ENCODE measurements at regions not wholly inside any gene's neighbourhood (a gene's known extent, or its start where the extent isn't known, plus 50 kb on each side); places are given as distances from the start of the nearest gene placed in this dataset.
"Not testable (repeated sequence)": the region's sequence is repeated elsewhere in the genome, so short reads cannot be mapped to it uniquely, and the experiment has no call there.

DNA sequence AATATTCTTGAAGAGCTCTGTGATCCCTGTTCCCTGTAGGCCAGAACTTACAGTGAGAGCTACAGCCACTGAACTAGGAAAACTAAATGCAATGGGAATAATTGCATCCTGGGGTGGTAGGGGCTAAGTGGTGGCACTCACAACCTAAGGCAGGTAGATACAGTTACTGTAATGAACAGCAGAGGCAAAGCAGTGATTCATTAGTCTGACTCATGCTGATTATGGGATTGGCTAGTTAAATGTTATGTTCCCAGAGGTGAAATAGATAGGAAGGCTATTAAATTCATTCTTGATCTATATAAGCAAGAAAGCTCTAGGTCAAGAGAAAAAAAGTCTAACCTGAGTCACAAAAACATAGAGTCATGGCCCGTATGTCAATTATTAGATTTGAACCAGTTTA is 173.1 kb upstream of the MALRD1 start:
- no peak for DNase-seq

DNA sequence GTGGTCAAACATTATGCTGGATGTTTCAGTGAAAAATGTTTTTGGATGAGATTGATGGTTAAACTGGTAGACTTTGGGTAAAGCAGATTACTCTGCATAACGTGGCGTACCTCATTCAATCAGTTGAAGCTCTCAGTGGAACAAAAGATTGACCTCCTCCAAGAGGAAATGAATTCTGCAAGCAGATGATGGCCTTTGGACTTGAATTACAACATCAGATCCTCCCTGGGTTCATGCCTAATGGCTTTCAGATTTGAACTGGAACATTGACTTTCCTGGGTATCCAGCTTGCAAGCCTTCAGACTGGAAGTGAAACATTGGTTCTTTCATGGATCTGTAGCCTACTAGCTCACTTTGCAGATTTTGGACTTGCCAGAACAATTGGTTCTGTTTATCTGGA is 169.3 kb upstream of the MALRD1 start:
- no peak for DNase-seq

DNA sequence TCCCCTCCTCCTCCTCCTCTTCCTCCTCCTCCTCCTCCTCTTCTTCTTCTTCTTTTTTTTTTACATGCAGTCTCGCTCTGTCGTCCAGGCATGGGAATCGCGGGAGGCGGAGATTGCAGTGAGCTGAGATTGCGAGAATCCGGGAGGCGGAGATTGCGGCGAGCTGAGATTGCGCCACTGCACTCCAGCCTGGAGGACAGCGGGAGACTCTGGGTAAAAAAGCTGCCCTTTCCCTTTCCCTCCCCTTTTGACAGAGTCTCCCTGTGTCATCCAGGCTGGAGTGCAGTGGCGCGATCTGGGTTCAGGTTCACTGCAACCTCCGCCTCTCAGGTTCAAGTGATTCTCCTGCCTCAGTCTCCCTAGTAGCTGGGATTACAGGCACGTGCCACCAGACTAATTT is 168.1 kb upstream of the MALRD1 start:
- no peak for DNase-seq

DNA sequence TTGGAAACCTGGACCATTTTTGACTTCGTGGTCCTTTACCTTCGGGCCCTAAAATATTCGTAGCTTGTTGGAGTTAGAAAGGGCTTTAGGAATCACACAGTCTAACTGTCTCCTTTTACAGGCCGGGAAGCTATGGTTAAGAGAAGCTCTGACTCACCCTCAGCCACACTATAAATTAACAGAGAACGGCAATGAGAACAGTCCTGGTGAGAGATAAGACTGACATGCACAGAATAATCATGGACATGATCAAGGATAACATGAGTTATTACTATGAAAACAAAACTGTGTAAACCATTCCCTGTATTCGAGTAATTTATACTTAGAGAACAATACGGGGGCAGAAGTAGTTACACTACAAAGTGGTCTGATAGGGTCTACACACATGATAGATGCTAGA is 162.5 kb upstream of the MALRD1 start:
- no peak for DNase-seq

DNA sequence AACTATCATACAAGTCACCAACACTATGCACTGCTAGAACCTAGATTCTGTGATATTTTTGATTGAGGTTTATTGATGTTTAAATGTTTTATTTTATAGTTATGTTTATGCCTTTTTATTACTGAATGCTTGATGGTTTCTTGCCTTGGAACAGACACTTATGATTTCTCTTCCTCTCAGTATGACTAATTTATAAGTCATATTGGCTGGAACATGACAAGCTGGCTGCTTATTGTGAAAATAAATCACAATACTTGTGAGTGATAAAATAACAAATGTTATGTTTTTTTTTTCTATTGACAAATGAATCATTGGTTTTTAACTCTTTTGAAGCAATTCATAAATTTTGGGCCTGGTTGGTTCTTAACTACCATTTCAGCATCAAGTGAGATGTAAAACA is 142.0 kb upstream of the MALRD1 start:
- DNase-seq, result no peak

DNA sequence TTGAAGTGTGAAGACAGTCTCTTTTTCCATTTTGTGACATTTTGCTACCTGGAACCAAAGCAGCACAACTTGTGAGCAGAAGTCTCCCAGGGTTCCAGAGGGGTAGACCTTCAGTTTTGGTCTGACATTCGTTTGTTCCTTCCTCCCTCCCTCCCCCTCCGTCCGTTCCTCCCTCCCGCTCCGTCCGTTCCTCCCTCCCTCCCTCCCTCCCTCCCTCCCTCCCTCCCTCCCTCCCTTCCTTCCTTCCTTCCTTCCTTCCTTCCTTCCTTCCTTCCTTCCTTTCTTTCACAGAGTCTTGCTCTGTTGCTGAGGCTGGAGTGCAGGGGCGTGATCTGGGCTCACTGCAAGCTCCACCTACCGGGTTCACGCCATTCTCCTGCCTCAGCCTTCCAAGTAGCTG is 131.2 kb upstream of the MALRD1 start:
- DNase-seq, result not testable (repeated sequence)

DNA sequence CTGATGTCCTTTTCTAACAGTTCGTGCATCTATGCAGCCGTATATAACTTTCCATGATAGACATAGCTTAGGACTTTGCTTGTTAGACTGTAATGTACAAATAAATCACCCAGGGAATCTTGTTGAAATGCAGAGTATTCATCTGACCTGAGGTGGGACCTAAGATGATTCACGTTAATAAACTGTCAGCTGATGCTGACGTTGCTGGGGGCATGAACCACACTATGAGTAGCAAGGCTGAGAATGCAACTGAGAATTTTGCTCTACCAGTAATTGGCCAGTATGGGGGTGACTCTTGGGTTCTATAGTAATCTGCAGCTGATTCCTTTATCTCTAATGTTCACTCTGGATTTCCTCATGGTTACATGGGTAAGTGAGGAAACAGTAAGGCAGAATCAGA is 130.1 kb upstream of the MALRD1 start:
- no peak for DNase-seq

DNA sequence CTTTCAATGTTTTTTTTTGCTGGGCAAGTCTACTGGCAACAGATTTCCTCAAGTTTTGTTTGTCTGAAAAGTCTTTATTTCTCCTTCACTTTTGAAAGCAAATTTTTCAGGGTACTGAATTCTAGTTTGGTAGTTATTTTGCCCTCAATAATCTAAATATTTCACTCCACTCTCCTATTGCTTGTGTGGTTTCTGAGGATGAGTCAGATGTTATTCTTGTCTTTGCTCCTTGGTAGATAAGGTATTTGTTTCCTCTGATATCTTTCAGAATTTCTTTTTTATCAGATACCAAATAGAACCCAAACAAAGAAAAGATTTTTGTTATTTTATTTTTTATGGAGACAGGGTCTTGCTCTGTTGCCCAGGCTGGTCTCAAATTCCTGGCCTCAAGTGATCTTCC is 99.2 kb upstream of the MALRD1 start:
- DNase-seq, result no peak

DNA sequence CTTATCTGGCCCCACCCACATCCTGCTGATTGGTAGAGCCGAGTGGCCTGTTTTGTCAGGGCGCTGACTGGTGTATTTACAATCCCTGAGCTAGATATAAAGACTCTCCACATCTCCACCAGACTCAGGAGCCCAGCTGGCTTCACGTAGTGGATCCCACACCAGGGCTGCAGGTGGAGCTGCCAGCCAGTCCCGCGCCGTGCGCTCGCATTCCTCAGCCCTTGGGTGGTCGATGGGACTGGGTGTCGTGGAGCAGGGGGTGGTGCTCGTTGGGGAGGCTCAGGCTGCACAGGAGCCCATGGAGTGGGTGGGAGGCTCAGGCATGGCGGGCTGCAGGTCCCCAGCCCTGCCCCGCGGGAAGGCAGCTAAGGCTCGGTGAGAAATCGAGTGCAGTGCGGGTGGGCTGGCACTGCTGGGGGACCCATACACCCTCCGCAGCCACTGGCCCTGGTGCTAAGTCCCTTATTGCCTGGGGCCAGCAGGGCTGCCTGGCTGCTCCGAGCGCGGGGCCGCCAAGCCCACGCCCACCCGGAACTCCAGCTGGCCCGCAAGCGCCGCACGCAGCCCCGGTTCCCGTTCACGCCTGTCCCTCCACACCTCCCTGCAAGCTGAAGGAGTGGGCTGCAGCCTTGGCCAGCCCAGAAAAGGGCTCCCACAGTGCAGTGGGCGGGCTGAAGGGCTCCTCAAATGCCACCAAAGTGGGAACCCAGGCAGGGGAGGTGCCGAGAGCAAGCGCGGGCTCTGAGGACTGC is 97.4 kb upstream of the MALRD1 start:
- DNase-seq, result not testable (repeated sequence)

DNA sequence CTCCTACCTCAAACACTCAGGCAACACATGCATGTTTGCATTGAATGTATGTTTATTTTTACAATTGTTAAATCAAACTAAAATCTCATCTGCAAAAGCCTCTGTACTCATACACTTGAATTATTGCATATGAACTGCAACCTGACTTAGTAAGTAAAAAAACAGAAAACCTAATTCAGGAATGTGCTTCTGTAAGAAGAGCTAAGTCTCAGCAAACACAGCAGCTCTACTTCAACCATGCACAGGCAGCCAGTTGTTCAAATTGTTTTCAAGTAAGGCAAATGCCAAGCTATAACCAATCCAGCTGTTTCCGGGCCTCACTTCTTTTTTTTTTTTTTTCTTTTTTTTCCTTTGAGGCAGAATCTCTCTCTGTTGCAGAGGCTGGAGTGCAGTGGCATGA is 93.5 kb upstream of the MALRD1 start:
- peak; percentile 37 for DNase-seq

DNA sequence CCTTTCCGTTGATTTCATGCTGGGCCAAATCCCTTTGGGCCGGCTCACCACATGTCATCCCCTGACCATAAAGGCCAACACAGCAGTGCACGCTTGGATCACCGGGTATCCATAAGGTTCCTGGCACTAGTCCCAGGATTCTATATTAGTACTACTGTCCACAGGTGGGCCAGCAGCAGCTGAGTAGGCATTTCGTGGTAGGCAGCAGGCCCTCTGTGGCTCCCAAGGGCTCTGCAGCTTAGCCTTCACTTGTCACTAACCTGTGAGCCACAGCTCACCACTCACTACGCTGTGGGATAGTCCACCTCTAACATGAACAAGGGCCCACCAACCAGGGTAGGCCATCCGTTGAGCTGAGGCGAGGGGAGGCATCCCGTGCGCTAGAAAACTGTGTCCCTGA is 89.2 kb upstream of the MALRD1 start:
- no peak for DNase-seq

DNA sequence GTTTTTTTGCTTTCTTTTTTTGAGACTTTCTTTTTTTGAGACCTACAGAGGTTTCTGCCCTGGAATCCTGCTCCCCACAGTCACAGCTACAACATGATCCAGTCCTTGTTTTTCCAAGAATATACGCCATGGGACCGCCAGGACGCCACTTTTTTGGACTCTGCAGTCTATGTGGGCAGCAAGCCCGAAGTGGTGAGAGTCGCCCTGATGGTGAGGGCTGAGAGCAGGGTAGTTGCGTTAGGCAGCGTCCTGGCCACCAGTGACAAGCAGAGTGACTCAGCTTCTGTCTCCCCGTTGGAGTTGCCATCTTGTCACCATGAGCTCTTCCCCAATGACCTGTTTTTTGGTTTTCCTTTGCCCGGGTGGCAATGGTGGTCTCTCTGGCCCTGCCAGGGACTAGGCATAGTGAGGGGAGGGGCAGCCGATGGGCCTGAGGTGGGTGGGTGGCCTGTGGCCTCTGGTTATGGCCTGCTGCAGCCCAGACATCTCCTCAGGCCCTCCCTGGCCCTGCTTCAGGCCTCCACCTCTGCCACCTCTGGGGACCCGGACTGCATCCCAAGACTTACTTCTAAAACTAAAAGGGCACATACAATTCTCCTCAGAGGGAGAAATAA is 88.0 kb upstream of the MALRD1 start:
- DNase-seq, result no peak

DNA sequence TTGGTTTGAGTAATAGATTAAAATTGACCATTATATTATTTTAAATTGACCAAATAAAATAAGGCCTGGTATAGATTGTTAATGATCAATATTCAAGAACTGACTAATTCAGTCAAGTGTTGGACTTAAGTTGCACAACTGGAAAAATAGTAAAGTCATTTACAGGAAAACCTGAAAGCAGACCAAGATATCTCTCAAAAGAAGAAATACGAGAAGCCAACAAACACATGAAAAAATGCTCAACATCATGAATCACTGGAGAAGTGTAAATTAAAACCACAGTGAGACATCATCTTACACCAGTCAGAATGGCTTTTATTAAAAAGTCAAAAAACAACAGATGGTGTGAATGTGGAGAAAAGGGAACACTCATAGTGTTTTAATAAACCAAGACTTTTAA is 80.4 kb upstream of the MALRD1 start:
- no peak for DNase-seq

DNA sequence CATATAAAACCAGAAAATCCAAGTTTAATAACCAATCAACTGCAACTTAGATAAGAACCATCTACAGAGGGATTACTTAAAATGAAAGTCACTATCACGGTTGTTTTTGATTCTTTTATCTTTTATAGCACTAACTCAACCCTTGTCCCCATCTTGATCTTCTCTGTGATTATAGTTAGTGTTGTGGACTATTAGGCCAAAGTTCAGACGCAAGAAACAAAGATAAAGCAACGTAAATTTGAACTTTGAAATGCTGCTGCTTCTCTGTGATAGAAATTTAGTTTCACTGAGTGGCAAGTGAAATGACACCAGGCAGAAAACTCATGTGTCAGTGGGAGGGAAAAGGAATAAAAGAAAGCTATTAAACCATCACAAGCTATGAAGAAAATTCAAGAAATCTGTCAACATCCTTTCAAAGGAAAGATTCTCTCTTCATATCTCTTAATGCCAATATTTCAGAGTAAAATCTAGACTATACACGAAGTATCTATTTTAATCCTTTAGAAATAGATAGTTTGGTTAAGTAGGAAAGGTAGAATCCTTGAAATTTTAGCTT is 71.8 kb upstream of the MALRD1 start:
- DNase-seq, result no peak

DNA sequence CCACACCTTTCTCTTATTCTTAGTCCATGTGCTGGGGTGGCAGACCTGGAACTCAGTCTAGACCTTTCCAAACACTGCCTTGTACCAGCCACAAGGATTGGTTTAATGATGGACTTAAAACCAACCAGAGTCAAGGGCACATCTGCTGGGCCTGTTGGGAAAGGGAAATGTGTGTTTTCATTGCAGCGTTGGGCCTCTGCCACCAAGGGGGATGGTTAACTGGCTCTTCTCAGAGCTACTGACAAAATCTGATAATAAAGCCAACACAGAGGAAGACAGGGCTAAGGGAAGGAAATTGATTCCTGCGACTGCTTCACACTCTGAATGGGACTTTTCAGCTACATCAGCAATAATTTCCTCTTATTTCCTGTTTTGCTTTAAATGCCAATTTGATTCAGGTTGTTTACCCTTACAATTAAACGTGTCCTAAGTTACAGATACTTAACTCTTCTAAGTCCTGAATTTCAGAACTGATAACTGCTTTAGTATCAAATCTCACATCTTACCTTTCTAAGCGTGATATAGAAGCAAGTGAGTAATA is 68.4 kb upstream of the MALRD1 start:
- DNase-seq, result no peak

DNA sequence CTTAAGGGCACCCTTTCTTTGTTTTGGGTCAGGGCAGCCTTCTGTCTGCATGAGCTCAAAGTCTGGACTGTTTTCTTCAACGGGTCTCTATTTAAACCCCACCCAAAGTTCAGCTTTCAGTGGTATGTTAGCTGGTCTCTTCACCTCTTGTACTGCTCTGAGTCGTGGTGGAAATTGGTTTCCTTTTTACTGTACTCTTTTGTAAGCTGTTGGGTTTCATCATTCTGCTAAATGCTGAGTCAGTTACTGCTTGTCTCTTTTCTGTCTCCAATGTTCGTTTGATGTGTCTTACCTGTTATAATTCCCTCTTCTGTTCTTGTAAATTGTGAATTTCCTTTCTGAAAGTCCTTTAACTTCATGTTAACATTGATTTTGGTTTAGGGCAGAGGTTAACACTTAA is 64.1 kb upstream of the MALRD1 start:
- no peak for DNase-seq

DNA sequence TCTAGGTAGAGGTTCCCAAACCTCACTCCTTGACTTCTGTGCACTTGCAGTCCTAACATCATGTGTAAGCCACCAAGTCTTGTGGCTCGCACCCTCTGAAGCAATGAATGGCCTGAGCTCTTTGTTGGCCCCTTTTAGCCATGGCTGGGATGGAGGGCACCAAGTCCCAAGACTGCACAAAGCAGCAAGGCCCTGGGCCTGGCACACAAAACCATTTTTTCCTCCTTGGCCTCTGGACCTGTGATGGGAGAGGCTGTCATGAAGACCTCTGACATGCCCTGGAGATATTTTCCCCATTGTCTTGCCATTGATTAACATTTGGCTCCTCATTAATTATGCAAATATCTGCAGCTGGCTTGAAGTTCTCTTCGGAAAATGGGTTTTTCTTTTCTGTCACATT is 60.3 kb upstream of the MALRD1 start:
- no peak for DNase-seq

Data from tongue (tissue), 1 donor.